BJ (cell line): ENCODE measurements at regions not wholly inside any gene's neighbourhood (a gene's known extent, or its start where the extent isn't known, plus 50 kb on each side); places are given as distances from the start of the nearest gene placed in this dataset.

Experiments used
- CTCF ChIA-PET: fragments of 350-600 bp; formaldehyde crosslinking; extraction: SDS; loops from one replicate; lab custom pipeline; 2021; ENCODE audit warnings: antibody characterized with exemption, inconsistent platforms; lab: Yijun Ruan, JAX
- POLR2A ChIA-PET: fragments of 300-600 bp; sonication (Branson Sonifier 250); formaldehyde crosslinking; extraction: SDS; loops from one replicate; lab custom pipeline; 2021; ENCODE audit warnings: antibody characterized with exemption; lab: Charles Lee
- DNase-seq: peaks from one replicate; pipeline ENCODE4 v3.0.0-alpha.2; 2011; ENCODE audit warnings: low read depth
- H3K27me3 ChIP-seq: 2 replicates; pipeline ENCODE4 v1.6.0; 2011; ENCODE audit warnings: low read length; ENCODE audit not compliant: control insufficient read depth, insufficient read depth
- H3K36me3 ChIP-seq: 2 replicates; pipeline ENCODE4 v1.5.1; 2011; ENCODE audit warnings: low read length; ENCODE audit not compliant: control insufficient read depth, insufficient read depth
- H3K4me3 ChIP-seq: 2 replicates; pipeline ENCODE4 v1.5.1; 2011; ENCODE audit warnings: low read depth, mild to moderate bottlenecking, control low read depth, low read length
- TF ChIP-seq, protein P1 (sequence below): IDR thresholded peaks from 2 replicates; pipeline ENCODE4 v1.5.1; 2011; ENCODE audit warnings: low read depth, mild to moderate bottlenecking, control low read depth, inconsistent platforms, low read length, moderate library complexity; ENCODE audit not compliant: insufficient read depth

DNA sequence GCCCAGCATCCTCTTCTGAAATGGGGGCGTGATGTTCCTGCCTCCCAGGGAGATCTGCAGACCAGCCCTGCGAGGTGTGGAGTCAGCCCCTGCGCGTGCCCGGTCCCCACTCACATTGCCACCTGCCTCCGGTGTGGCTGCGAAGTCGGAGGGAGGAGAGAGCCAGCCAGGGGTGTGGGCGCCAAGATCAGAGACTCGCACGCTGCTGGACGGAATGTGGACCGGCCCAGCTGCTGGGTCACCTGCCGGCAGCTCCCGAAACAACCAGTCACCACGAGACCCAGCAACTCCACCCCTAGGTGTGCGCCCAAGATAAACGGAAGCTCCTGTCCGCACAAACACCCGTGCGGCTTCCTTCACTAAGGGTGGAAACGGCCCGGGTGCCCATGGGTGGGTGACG is 51.1 kb upstream of the EGFL7 start:
- TF ChIP-seq, protein P1, sequence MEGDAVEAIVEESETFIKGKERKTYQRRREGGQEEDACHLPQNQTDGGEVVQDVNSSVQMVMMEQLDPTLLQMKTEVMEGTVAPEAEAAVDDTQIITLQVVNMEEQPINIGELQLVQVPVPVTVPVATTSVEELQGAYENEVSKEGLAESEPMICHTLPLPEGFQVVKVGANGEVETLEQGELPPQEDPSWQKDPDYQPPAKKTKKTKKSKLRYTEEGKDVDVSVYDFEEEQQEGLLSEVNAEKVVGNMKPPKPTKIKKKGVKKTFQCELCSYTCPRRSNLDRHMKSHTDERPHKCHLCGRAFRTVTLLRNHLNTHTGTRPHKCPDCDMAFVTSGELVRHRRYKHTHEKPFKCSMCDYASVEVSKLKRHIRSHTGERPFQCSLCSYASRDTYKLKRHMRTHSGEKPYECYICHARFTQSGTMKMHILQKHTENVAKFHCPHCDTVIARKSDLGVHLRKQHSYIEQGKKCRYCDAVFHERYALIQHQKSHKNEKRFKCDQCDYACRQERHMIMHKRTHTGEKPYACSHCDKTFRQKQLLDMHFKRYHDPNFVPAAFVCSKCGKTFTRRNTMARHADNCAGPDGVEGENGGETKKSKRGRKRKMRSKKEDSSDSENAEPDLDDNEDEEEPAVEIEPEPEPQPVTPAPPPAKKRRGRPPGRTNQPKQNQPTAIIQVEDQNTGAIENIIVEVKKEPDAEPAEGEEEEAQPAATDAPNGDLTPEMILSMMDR: no peak
- peaks cover 2% of the 10 kb centered on the region; the same call in 1 of the 2 replicates for H3K27me3 ChIP-seq
- no peaks in the 10 kb centered on the region for H3K36me3 ChIP-seq
- DNase-seq: no peak
- CTCF ChIA-PET: interaction anchor here (1.3 kb wide), 1 partner anchor 124 kb away, joined by 4 read pairs; no protein-coding TSS in a partner anchor
- H3K4me3 ChIP-seq: no peak overlapping the region
- POLR2A ChIA-PET: no interaction called here

DNA sequence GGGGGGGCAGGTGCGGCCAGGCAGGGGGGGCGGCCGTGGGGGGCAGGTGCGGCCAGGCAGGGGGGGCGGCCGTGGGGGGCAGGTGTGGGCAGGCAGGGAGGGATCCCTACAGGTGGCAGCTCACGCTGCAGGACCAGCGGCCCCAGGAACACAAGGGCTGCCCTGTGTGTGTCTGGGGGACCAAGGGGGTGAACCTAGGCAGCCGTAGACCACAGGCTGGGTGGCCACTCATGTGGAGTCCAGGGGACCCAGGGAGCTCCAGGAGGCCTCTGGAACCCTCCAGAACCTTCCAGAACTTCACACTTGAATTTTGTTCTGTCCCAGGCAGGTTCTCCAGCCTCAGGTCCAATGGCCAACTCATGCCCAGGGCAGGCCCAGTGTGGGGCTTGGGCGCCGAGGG is 51.6 kb upstream of the EGFL7 start:
- TF ChIP-seq, protein P1: no peak
- POLR2A ChIA-PET: no interaction called here
- Histone ChIP-seq H3K4me3 (no peak overlapping the region), H3K36me3 (no peaks in the 10 kb centered on the region), H3K27me3 (peaks cover 2% of the 10 kb centered on the region; the same call in 1 of the 2 replicates)
- CTCF ChIA-PET: interaction anchor here (1.3 kb wide), 1 partner anchor 123 kb away, joined by 4 read pairs; no protein-coding TSS in a partner anchor
- no peak for DNase-seq

GRCh38 chr9:136610426-136610825 is 52.3 kb upstream of the EGFL7 start:
- TF ChIP-seq, protein P1: no peak
- peaks cover 2% of the 10 kb centered on the region; the same call in 1 of the 2 replicates for H3K27me3 ChIP-seq
- no peak for DNase-seq
- H3K36me3 ChIP-seq: no peaks in the 10 kb centered on the region
- CTCF ChIA-PET: interaction anchor here (1.3 kb wide), 1 partner anchor 122 kb away, joined by 4 read pairs; no protein-coding TSS in a partner anchor
- POLR2A ChIA-PET: no interaction called here
- no peak overlapping the region for H3K4me3 ChIP-seq

DNA sequence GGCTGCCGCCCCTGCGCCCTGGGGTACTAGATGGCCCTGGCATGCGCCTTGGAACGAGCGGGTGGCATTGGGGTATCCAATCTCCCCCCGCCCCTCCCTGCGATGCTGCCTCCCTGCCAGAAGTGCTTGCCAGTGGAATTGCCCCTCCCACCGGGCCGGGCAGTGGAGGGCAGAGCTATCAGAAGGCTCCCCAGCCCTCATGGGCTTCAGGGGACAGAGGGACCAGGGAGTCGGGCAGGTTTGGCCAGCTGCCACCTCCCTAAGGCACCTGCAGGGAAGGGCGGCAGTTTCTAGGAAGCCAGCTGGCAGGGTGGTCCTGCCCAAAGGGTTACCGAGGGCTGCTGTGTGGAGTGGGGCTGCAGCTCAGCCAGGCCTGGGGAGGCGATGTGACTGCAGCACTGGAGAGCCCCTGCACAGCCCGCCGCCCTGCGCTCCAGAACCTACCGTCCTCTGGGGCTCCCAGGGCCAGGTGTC is 52.8 kb upstream of the EGFL7 start:
- Histone ChIP-seq H3K27me3 (peaks cover 2% of the 10 kb centered on the region; the same call in 1 of the 2 replicates), H3K4me3 (no peak overlapping the region), H3K36me3 (no peaks in the 10 kb centered on the region)
- DNase-seq: no peak
- POLR2A ChIA-PET: no interaction called here
- CTCF ChIA-PET: no interaction called here
- TF ChIP-seq, protein P1: no peak

- peaks cover 2% of the 10 kb centered on the region; the same call in 1 of the 2 replicates for H3K27me3 ChIP-seq
- TF ChIP-seq, protein P1: no peak
- no peak overlapping the region for H3K4me3 ChIP-seq
- ChIA-PET CTCF (interaction anchor here (1.3 kb wide), 1 partner anchor 15 kb away, joined by 3 read pairs; no protein-coding TSS in a partner anchor), POLR2A (no interaction called here)
- DNase-seq: no peak
- H3K36me3 ChIP-seq: no peaks in the 10 kb centered on the region
These were observed 53.6 kb upstream of the EGFL7 start for GRCh38 chr9:136609160-136609475.
